ENCODE measurements at regions not wholly inside any gene's neighbourhood (a gene's known extent, or its start where the extent isn't known, plus 50 kb on each side); places are given as distances from the start of the nearest gene placed in this dataset.

DNA sequence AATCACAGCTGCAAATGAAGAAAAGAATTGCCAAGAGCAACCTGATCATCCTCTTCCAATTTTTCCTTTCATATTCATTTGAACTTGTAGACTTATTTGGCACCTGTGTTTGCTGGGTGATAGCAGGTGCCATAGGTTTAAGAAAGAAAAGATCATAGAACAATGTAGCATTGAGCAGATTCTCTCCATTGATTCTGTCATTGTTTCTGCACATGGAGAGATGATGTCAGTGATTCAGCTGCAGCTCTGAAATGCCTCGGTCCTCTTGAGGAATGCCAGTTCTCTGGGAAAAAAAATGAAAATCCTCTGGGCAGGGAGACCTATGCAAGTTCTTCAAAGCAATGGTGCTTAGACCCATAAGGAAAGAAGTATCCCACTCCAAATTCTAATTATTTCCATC is 418.1 kb upstream of the KLF4 start:
- no peak overlapping the region for H3K4me3 ChIP-seq
- no peaks in the 10 kb centered on the region for H3K4me1 ChIP-seq (ENCODE audit: insufficient read depth)
- H3K9me3 ChIP-seq (ENCODE audit: low read depth): no peaks in the 10 kb centered on the region
- H3K79me2 ChIP-seq: no peaks in the 10 kb centered on the region
- no peaks in the 10 kb centered on the region for H3K9me2 ChIP-seq (replicated peaks; ENCODE audit: insufficient read depth)
- TF ChIP-seq EZH2phosphoT487 (IDR thresholded peaks at IDR 0.05; ENCODE audit: low read depth, severe bottlenecking, unreplicated experiment): no peak
- TF ChIP-seq EZH2 (IDR thresholded peaks at IDR 0.05; ENCODE audit: borderline replicate concordance): no peak
- TF ChIP-seq, protein P1, sequence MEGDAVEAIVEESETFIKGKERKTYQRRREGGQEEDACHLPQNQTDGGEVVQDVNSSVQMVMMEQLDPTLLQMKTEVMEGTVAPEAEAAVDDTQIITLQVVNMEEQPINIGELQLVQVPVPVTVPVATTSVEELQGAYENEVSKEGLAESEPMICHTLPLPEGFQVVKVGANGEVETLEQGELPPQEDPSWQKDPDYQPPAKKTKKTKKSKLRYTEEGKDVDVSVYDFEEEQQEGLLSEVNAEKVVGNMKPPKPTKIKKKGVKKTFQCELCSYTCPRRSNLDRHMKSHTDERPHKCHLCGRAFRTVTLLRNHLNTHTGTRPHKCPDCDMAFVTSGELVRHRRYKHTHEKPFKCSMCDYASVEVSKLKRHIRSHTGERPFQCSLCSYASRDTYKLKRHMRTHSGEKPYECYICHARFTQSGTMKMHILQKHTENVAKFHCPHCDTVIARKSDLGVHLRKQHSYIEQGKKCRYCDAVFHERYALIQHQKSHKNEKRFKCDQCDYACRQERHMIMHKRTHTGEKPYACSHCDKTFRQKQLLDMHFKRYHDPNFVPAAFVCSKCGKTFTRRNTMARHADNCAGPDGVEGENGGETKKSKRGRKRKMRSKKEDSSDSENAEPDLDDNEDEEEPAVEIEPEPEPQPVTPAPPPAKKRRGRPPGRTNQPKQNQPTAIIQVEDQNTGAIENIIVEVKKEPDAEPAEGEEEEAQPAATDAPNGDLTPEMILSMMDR (IDR thresholded peaks at IDR 0.05; ENCODE audit: poor library complexity): no peak
- H3K36me3 ChIP-seq (replicated peaks; ENCODE audit: insufficient read depth, low read depth): no peaks in the 10 kb centered on the region
- no peak for DNase-seq (ENCODE audit: low spot score)
- H3K27ac ChIP-seq: no peak overlapping the region
- 68% methylated on average over 1 of the region's 1 CpG for WGBS (ENCODE audit: low lambda C conversion rate, missing lambda C conversion rate)
- H2AFZ ChIP-seq: no peak overlapping the region
- no peaks in the 10 kb centered on the region for H3K27me3 ChIP-seq
- no peaks in the 10 kb centered on the region for H4K20me1 ChIP-seq (ENCODE audit: insufficient read depth, poor library complexity, severe bottlenecking)
- no peak overlapping the region for H3K4me2 ChIP-seq

DNA sequence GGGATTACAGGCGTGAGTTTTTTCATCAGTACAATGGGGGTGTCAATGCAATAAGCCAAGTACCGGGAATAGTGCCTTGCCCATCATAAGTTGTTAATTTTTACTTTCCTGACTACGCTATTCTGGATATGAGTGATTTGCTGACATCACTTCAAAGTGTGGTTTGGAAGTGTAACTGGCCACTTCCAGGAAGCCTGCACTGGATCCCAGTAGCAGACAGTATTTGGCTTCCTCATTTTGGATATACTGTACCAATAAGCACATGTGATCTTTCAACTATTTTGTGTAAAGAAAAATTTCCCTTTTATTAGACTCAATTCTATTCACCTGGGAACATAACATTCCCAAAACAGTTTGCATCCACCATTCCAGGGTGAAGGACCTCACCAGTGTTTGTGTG is 417.7 kb upstream of the KLF4 start:
- Histone ChIP-seq H4K20me1 (ENCODE audit: insufficient read depth, poor library complexity, severe bottlenecking) (no peaks in the 10 kb centered on the region), H3K4me2 (no peak overlapping the region), H3K27me3 (no peaks in the 10 kb centered on the region), H3K27ac (no peak overlapping the region), H3K4me3 (no peak overlapping the region), H3K9me3 (ENCODE audit: low read depth) (no peaks in the 10 kb centered on the region), H3K4me1 (ENCODE audit: insufficient read depth) (no peaks in the 10 kb centered on the region), H3K36me3 (replicated peaks; ENCODE audit: insufficient read depth, low read depth) (no peaks in the 10 kb centered on the region), H3K9me2 (replicated peaks; ENCODE audit: insufficient read depth) (no peaks in the 10 kb centered on the region), H3K79me2 (no peaks in the 10 kb centered on the region), H2AFZ (no peak overlapping the region)
- DNase-seq (ENCODE audit: low spot score): no peak
- TF ChIP-seq EZH2 (IDR thresholded peaks at IDR 0.05; ENCODE audit: borderline replicate concordance) (no peak), EZH2phosphoT487 (IDR thresholded peaks at IDR 0.05; ENCODE audit: low read depth, severe bottlenecking, unreplicated experiment) (no peak)
- TF ChIP-seq, protein P1 (IDR thresholded peaks at IDR 0.05; ENCODE audit: poor library complexity): no peak
- WGBS (ENCODE audit: low lambda C conversion rate, missing lambda C conversion rate): 97% methylated on average over 3 of the region's 3 CpGs

DNA sequence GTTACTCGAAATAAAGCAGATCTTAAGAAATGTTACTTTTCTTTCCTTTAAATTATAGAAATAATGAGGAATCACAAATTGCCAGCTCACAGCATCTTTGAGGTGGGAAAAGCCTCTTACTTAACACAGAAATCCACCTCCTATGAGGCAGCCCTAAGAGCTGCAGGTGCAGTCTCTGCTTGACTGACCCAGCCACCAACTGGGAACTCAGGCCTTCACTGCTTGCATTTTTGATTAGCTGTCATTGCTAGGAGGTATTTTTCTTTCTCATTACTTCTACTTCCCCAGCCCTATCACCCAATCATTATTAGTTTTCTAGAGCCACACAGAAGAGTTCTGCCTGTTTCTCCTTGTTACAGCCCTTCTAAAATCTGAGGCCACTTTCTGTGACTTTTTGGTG is 416.5 kb upstream of the KLF4 start:
- Histone ChIP-seq H3K4me1 (ENCODE audit: insufficient read depth) (no peaks in the 10 kb centered on the region), H3K79me2 (no peaks in the 10 kb centered on the region), H3K4me2 (no peak overlapping the region), H3K4me3 (no peak overlapping the region), H3K27me3 (no peaks in the 10 kb centered on the region), H3K9me3 (ENCODE audit: low read depth) (no peaks in the 10 kb centered on the region), H3K27ac (no peak overlapping the region), H3K9me2 (replicated peaks; ENCODE audit: insufficient read depth) (no peaks in the 10 kb centered on the region), H3K36me3 (replicated peaks; ENCODE audit: insufficient read depth, low read depth) (no peaks in the 10 kb centered on the region), H4K20me1 (ENCODE audit: insufficient read depth, poor library complexity, severe bottlenecking) (no peaks in the 10 kb centered on the region), H2AFZ (no peak overlapping the region)
- WGBS (ENCODE audit: low lambda C conversion rate, missing lambda C conversion rate): 90% methylated on average over 1 of the region's 1 CpG
- TF ChIP-seq, protein P1 (IDR thresholded peaks at IDR 0.05; ENCODE audit: poor library complexity): no peak
- TF ChIP-seq EZH2phosphoT487 (IDR thresholded peaks at IDR 0.05; ENCODE audit: low read depth, severe bottlenecking, unreplicated experiment): no peak
- TF ChIP-seq EZH2 (IDR thresholded peaks at IDR 0.05; ENCODE audit: borderline replicate concordance): no peak
- DNase-seq (ENCODE audit: low spot score): no peak
